Fibroblast of pulmonary artery (primary cell): ENCODE measurements at regions not wholly inside any gene's neighbourhood (a gene's known extent, or its start where the extent isn't known, plus 50 kb on each side); places are given as distances from the start of the nearest gene placed in this dataset.

Experiments
- DNase-seq: peaks from one replicate; pipeline ENCODE4 v3.0.0-alpha.2; 2010; ENCODE audit warnings: low read depth
- H3K4me3 ChIP-seq: replicated peaks from 2 replicates; pipeline ENCODE4 v1.5.1; 2011; ENCODE audit warnings: low read depth, mild to moderate bottlenecking, control low read depth, low read length, moderate library complexity
- CTCF ChIP-seq: IDR thresholded peaks from 2 replicates; pipeline ENCODE4 v1.5.1; 2011; ENCODE audit warnings: mild to moderate bottlenecking, control low read depth, low read length, inconsistent platforms; ENCODE audit errors: missing control alignments

- no peak for DNase-seq
- no peak overlapping the region for H3K4me3 ChIP-seq
- TF ChIP-seq CTCF, result no peak
These were observed 107.2 kb upstream of the FAM180A start for GRCh38 chr7:135855846-135856245.

GRCh38 chr7:135853499-135853898 lies 104.9 kb upstream of the FAM180A start:
- no peak overlapping the region for H3K4me3 ChIP-seq
- TF ChIP-seq CTCF, result no peak
- no peak for DNase-seq

GRCh38 chr7:135853008-135853407 lies 104.4 kb upstream of the FAM180A start:
- no peak for DNase-seq
- no peak for TF ChIP-seq CTCF
- H3K4me3 ChIP-seq, result no peak overlapping the region

GRCh38 chr7:135847242-135847641 lies 98.6 kb upstream of the FAM180A start:
- TF ChIP-seq CTCF, result no peak
- no peak for DNase-seq
- H3K4me3 ChIP-seq, result no peak overlapping the region

GRCh38 chr7:135846339-135846738 lies 97.7 kb upstream of the FAM180A start:
- DNase-seq, result no peak
- no peak for TF ChIP-seq CTCF
- H3K4me3 ChIP-seq, result no peak overlapping the region

- no peak overlapping the region for H3K4me3 ChIP-seq
- peak; percentile 14 for DNase-seq
- TF ChIP-seq CTCF, result no peak
These were observed 96.9 kb upstream of the FAM180A start for GRCh38 chr7:135845415-135846075.

- H3K4me3 ChIP-seq, result no peak overlapping the region
- TF ChIP-seq CTCF, result no peak
- DNase-seq, result no peak
These were observed 96.3 kb upstream of the FAM180A start for GRCh38 chr7:135844903-135845302.
